ENCODE measurements at regions not wholly inside any gene's neighbourhood (a gene's known extent, or its start where the extent isn't known, plus 50 kb on each side); places are given as distances from the start of the nearest gene placed in this dataset.

DNA sequence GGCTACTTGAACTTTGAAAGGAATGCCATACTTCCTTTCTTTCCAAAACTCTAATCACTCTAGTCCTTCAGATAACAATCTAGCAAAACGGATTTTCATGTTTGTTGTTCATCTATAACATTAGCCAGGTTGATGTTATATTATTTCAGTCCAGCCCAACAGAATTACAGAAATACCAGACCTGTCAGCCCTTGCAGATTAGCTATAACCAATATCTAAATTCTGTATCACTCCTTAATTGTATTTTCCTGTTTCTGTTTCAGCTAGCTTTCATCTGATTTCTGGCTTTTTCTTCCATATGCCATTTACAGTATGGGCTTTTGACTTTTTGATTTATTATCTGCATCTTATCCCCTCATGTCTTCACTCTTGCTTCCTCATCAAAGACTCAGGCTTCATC, 479.8 kb upstream of the CDH8 start:
- no CpG with 5 or more reads among the region's 1 CpG for WGBS (ENCODE audit: insufficient coverage)
- no peak for ATAC-seq
- Histone ChIP-seq H3K27ac (ENCODE audit: low read length) (no peak overlapping the region), H3K4me3 (ENCODE audit: low read length) (no peak overlapping the region), H3K4me1 (ENCODE audit: control insufficient read depth, insufficient read depth, low read length) (no peaks in the 10 kb centered on the region), H3K27me3 (ENCODE audit: control insufficient read depth, insufficient read depth, low read length) (no peaks in the 10 kb centered on the region), H3K36me3 (ENCODE audit: control insufficient read depth, insufficient read depth, low read length) (no peaks in the 10 kb centered on the region), H3K9me3 (ENCODE audit: control insufficient read depth, insufficient read depth, low read length) (peaks cover 8% of the 10 kb centered on the region)
- no peak for DNase-seq
- peaks cover 16% of the 10 kb centered on the region for H3K36me3 Mint-ChIP-seq
- intact Hi-C loops (cut with micrococcal nuclease) = no loop called here
- H3K9me3 Mint-ChIP-seq = peaks cover 15 to 22% of the 10 kb centered on the region in 2 donors
- H3K27me3 Mint-ChIP-seq (ENCODE audit: low read depth in 2 of 2) = no peaks in the 10 kb centered on the region
- no peaks in the 10 kb centered on the region for H3K4me1 Mint-ChIP-seq
- no peak overlapping the region for H3K4me3 Mint-ChIP-seq
- no peak for TF ChIP-seq CTCF (IDR thresholded peaks at IDR 0.05)
- no peak overlapping the region for H3K27ac Mint-ChIP-seq

DNA sequence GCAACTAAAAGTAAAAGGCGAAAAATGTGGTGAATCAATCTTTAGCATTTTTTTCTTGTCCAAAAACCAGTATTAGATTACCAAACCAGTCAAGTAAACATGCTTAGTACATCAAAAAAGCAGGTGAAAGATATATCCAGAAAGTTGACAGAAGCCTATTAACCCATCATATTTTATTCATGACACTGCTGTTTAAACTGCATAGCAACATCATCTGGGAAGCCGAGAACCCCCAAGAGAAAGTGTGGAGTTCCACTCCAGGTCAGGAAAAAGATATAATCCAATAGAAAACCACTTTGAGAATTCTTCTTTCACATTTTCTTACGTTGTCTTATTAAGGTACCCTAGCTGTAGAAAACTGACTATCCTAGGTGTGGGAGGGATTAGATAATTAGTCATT, 466.8 kb upstream of the CDH8 start:
- no peaks in the 10 kb centered on the region for H3K36me3 ChIP-seq (ENCODE audit: control insufficient read depth, insufficient read depth, low read length)
- TF ChIP-seq CTCF (IDR thresholded peaks at IDR 0.05) = no peak
- no peaks in the 10 kb centered on the region for H3K27me3 ChIP-seq (ENCODE audit: control insufficient read depth, insufficient read depth, low read length)
- H3K4me3 ChIP-seq (ENCODE audit: low read length) = no peak overlapping the region
- peaks cover 18 to 21% of the 10 kb centered on the region in 2 donors for H3K9me3 Mint-ChIP-seq
- WGBS (ENCODE audit: insufficient coverage) = 88% methylated on average over 2 of the region's 3 CpGs
- no peaks in the 10 kb centered on the region for H3K4me1 ChIP-seq (ENCODE audit: control insufficient read depth, insufficient read depth, low read length)
- no peak overlapping the region for H3K4me3 Mint-ChIP-seq
- DNase-seq = no peak
- no peak overlapping the region for H3K27ac Mint-ChIP-seq
- H3K27ac ChIP-seq (ENCODE audit: low read length) = no peak overlapping the region
- intact Hi-C loops (cut with micrococcal nuclease) = no loop called here
- H3K4me1 Mint-ChIP-seq = no peaks in the 10 kb centered on the region
- peaks cover 2% of the 10 kb centered on the region for H3K9me3 ChIP-seq (ENCODE audit: control insufficient read depth, insufficient read depth, low read length)
- H3K36me3 Mint-ChIP-seq = peaks cover 24% of the 10 kb centered on the region
- no peak for ATAC-seq
- H3K27me3 Mint-ChIP-seq (ENCODE audit: low read depth in 2 of 2) = no peaks in the 10 kb centered on the region

DNA sequence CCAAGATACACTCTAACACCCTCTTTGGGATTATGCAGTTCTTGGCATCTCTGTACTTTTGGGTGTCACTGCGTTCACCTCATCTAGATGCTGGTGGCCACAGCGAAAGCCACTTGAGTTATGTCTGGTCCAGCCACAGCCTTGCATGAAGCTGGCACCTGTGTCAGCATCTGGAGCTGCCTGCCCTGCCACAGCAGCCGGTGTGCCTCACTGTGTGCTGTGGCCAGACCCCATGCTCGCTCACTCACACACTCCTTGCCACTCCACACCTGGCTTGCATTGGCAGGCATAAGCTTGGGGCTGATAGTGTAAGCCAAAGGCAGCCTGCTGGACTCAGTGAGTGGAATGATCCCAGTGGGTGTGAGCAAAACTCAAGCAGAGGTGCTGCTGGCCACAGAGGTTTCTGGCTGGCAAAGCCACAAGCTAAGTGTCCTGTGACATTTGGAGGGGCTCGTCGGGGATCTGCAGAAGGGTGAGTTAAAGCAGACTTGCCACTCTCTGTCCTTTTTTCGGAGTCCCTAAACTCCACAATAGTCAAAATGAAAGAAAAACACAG, 442.7 kb upstream of the CDH8 start:
- intact Hi-C loops (cut with micrococcal nuclease) = no loop called here
- no peak for DNase-seq
- Histone ChIP-seq H3K27me3 (ENCODE audit: control insufficient read depth, insufficient read depth, low read length) (no peaks in the 10 kb centered on the region), H3K4me3 (ENCODE audit: low read length) (no peak overlapping the region), H3K4me1 (ENCODE audit: control insufficient read depth, insufficient read depth, low read length) (no peaks in the 10 kb centered on the region), H3K36me3 (ENCODE audit: control insufficient read depth, insufficient read depth, low read length) (no peaks in the 10 kb centered on the region), H3K27ac (ENCODE audit: low read length) (no peak overlapping the region), H3K9me3 (ENCODE audit: control insufficient read depth, insufficient read depth, low read length) (peaks cover 37% of the 10 kb centered on the region)
- Mint-ChIP-seq H3K36me3 (peaks cover 11% of the 10 kb centered on the region), H3K4me1 (no peaks in the 10 kb centered on the region), H3K4me3 (no peak overlapping the region), H3K9me3 (peaks cover 9 to 11% of the 10 kb centered on the region in 2 donors), H3K27ac (no peak overlapping the region), H3K27me3 (ENCODE audit: low read depth in 2 of 2) (no peaks in the 10 kb centered on the region)
- ATAC-seq = no peak
- TF ChIP-seq CTCF (IDR thresholded peaks at IDR 0.05) = no peak
- WGBS (ENCODE audit: insufficient coverage) = 93% methylated on average over 7 of the region's 7 CpGs

GRCh38 chr16:62477796-62478195, 441.6 kb upstream of the CDH8 start:
- Histone ChIP-seq H3K27me3 (ENCODE audit: control insufficient read depth, insufficient read depth, low read length) (no peaks in the 10 kb centered on the region), H3K4me1 (ENCODE audit: control insufficient read depth, insufficient read depth, low read length) (no peaks in the 10 kb centered on the region), H3K4me3 (ENCODE audit: low read length) (no peak overlapping the region), H3K36me3 (ENCODE audit: control insufficient read depth, insufficient read depth, low read length) (no peaks in the 10 kb centered on the region), H3K27ac (ENCODE audit: low read length) (no peak overlapping the region), H3K9me3 (ENCODE audit: control insufficient read depth, insufficient read depth, low read length) (peaks cover 39% of the 10 kb centered on the region)
- WGBS (ENCODE audit: insufficient coverage) = 95% methylated on average over 3 of the region's 3 CpGs
- intact Hi-C loops (cut with micrococcal nuclease) = no loop called here
- Mint-ChIP-seq H3K4me1 (no peaks in the 10 kb centered on the region), H3K9me3 (peaks cover 9 to 16% of the 10 kb centered on the region in 2 donors), H3K27ac (no peak overlapping the region), H3K4me3 (no peak overlapping the region), H3K27me3 (ENCODE audit: low read depth in 2 of 2) (no peaks in the 10 kb centered on the region), H3K36me3 (peaks cover 11% of the 10 kb centered on the region)
- ATAC-seq (no peak), DNase-seq (no peak)
- no peak for TF ChIP-seq CTCF (IDR thresholded peaks at IDR 0.05)

Data from natural killer cell (primary cell).